HCT116 (cell line): ENCODE measurements at regions not wholly inside any gene's neighbourhood (a gene's known extent, or its start where the extent isn't known, plus 50 kb on each side); places are given as distances from the start of the nearest gene placed in this dataset.

Source experiments
- CEBPB ChIP-seq: IDR thresholded peaks from 2 replicates; pipeline ENCODE4 v1.6.1; 2012; ENCODE audit warnings: low read depth
- CTCF ChIP-seq, 3 experiments: fragments of 200-600 bp in 1 of 3; sonication (generic) in 1 of 3; IDR thresholded peaks in 2 of 3; conservative IDR thresholded peaks in 1 of 3; 2 replicates each; pipeline ENCODE4 v1.5.1; 2012 to 2017; ENCODE audit warnings: low read depth in 2 of 3, low read length in 2 of 3, antibody characterized with exemption in 1 of 3, borderline replicate concordance in 1 of 3, control low read depth in 1 of 3, mild to moderate bottlenecking in 1 of 3, mixed read lengths in 1 of 3, mixed run types in 1 of 3, moderate library complexity in 1 of 3; ENCODE audit not compliant: insufficient read depth in 1 of 3
- POLR2A ChIP-seq: IDR thresholded peaks from 2 replicates; pipeline ENCODE4 v1.7.0; 2011; ENCODE audit warnings: borderline replicate concordance; ENCODE audit not compliant: insufficient read depth, insufficient read length; ENCODE audit errors: extremely low read depth
- RAD21 ChIP-seq: IDR thresholded peaks from 2 replicates; pipeline ENCODE4 v1.6.1; 2012; ENCODE audit warnings: low read depth, mild to moderate bottlenecking
- SIN3A ChIP-seq: IDR thresholded peaks from 2 replicates; pipeline ENCODE4 v1.6.1; 2012; ENCODE audit warnings: low read depth
- SP1 ChIP-seq: IDR thresholded peaks from 2 replicates; pipeline ENCODE4 v1.6.1; 2012; ENCODE audit warnings: low read depth
- TCF7L2 ChIP-seq: IDR thresholded peaks from 2 replicates; pipeline ENCODE4 v1.7.0; 2011; ENCODE audit warnings: borderline replicate concordance, inconsistent platforms; ENCODE audit not compliant: insufficient read depth, insufficient read length; ENCODE audit errors: extremely low read depth
- ZNF274 ChIP-seq: fragments of 200-500 bp; sonication (Bioruptor generic); IDR thresholded peaks from 2 replicates; pipeline ENCODE4 v1.6.1; 2014; ENCODE audit warnings: mild to moderate bottlenecking, low read depth, low read length, inconsistent platforms

- no peak for TF ChIP-seq ZNF274
- no peak for TF ChIP-seq CTCF (IDR thresholded peaks at IDR 0.05 in 2 of 3, conservative IDR thresholded peaks at IDR 0.05 in 1 of 3; ENCODE audit: borderline replicate concordance in 1 of 3, insufficient read depth in 1 of 3, low read depth in 2 of 3, low read length in 2 of 3)
- TF ChIP-seq RAD21 = no peak
- no peak for TF ChIP-seq SP1
- TF ChIP-seq CEBPB = no peak
- no peak for TF ChIP-seq TCF7L2
- no peak for TF ChIP-seq SIN3A
- TF ChIP-seq POLR2A = no peak
Observed at GRCh38 chr3:18872466-18872865, 275.8 kb upstream of the KCNH8 start.
